Liver (tissue), 3 donors: ENCODE measurements at regions not wholly inside any gene's neighbourhood (a gene's known extent, or its start where the extent isn't known, plus 50 kb on each side); places are given as distances from the start of the nearest gene placed in this dataset.

Experiments
- EGR1 ChIP-seq, 2 donors: IDR thresholded peaks; 2 replicates each; pipeline ENCODE4 v1.6.1; 2016 to 2018; ENCODE audit warnings: antibody characterized with exemption in 2 of 2, low read depth in 2 of 2
- GABPA ChIP-seq, 2 donors: IDR thresholded peaks in 1 of 2; conservative IDR thresholded peaks in 1 of 2; 2 replicates each; pipeline ENCODE4 v1.6.1; 2016; ENCODE audit warnings: antibody characterized with exemption in 2 of 2, mild to moderate bottlenecking in 1 of 2, moderate library complexity in 1 of 2
- JUND ChIP-seq, 2 donors: IDR thresholded peaks; 2 replicates each; pipeline ENCODE4 v1.6.1; 2016; ENCODE audit warnings: antibody characterized with exemption in 2 of 2
- RAD21 ChIP-seq, 2 donors: IDR thresholded peaks; 2 replicates each; pipeline ENCODE4 v1.6.1; 2016; ENCODE audit warnings: antibody characterized with exemption in 2 of 2, mild to moderate bottlenecking in 2 of 2
- TAF1 ChIP-seq: conservative IDR thresholded peaks from 2 replicates; pipeline ENCODE4 v1.6.1; 2016; ENCODE audit warnings: antibody characterized with exemption, mild to moderate bottlenecking
- YY1 ChIP-seq: IDR thresholded peaks from 2 replicates; pipeline ENCODE4 v1.6.1; 2016; ENCODE audit warnings: antibody characterized with exemption, mild to moderate bottlenecking
- TF ChIP-seq, protein P1 (sequence below): IDR thresholded peaks from 2 replicates; pipeline ENCODE4 v1.6.1; 2016; ENCODE audit warnings: antibody characterized with exemption, mild to moderate bottlenecking
- TF ChIP-seq, protein P2 (sequence below): fragments of 150-350 bp; IDR thresholded peaks from 2 replicates; pipeline ENCODE4 v1.5.1; 2017; ENCODE audit warnings: improper control_type of control experiment, low read depth, low read length; ENCODE audit not compliant: missing input control
- TF ChIP-seq, protein P3 (sequence below): IDR thresholded peaks from 2 replicates; pipeline ENCODE4 v1.6.1; 2016; ENCODE audit warnings: antibody characterized with exemption
- TF ChIP-seq, protein P4 (sequence below): IDR thresholded peaks from 2 replicates; pipeline ENCODE4 v1.6.1; 2016; ENCODE audit warnings: antibody characterized with exemption
- donor health status: healthy.
- donor health status: healthy.

DNA sequence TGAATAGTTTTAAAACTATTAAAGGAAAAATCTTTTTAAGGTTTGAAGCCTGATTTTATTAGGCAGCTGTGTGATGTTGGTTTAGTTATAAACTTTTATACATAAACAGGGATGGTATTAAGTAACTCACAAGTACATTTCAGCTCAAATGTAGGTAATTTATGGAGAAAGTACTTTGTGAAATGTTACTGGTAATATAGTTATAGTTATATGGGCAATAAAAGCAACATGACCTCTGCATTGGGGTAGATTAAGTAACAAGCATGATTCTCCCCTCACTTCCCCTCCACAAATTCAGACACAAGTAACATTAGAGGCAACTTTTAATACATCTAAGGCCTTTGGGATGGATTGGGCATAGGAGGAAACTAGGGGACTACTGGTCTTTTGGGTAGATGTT is 154.3 kb upstream of the ID4 start:
- no peak for TF ChIP-seq EGR1 (IDR thresholded peaks at IDR 0.05; ENCODE audit: low read depth in 2 of 2)
- TF ChIP-seq, protein P1, sequence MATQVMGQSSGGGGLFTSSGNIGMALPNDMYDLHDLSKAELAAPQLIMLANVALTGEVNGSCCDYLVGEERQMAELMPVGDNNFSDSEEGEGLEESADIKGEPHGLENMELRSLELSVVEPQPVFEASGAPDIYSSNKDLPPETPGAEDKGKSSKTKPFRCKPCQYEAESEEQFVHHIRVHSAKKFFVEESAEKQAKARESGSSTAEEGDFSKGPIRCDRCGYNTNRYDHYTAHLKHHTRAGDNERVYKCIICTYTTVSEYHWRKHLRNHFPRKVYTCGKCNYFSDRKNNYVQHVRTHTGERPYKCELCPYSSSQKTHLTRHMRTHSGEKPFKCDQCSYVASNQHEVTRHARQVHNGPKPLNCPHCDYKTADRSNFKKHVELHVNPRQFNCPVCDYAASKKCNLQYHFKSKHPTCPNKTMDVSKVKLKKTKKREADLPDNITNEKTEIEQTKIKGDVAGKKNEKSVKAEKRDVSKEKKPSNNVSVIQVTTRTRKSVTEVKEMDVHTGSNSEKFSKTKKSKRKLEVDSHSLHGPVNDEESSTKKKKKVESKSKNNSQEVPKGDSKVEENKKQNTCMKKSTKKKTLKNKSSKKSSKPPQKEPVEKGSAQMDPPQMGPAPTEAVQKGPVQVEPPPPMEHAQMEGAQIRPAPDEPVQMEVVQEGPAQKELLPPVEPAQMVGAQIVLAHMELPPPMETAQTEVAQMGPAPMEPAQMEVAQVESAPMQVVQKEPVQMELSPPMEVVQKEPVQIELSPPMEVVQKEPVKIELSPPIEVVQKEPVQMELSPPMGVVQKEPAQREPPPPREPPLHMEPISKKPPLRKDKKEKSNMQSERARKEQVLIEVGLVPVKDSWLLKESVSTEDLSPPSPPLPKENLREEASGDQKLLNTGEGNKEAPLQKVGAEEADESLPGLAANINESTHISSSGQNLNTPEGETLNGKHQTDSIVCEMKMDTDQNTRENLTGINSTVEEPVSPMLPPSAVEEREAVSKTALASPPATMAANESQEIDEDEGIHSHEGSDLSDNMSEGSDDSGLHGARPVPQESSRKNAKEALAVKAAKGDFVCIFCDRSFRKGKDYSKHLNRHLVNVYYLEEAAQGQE, result no peak
- TF ChIP-seq, protein P2, sequence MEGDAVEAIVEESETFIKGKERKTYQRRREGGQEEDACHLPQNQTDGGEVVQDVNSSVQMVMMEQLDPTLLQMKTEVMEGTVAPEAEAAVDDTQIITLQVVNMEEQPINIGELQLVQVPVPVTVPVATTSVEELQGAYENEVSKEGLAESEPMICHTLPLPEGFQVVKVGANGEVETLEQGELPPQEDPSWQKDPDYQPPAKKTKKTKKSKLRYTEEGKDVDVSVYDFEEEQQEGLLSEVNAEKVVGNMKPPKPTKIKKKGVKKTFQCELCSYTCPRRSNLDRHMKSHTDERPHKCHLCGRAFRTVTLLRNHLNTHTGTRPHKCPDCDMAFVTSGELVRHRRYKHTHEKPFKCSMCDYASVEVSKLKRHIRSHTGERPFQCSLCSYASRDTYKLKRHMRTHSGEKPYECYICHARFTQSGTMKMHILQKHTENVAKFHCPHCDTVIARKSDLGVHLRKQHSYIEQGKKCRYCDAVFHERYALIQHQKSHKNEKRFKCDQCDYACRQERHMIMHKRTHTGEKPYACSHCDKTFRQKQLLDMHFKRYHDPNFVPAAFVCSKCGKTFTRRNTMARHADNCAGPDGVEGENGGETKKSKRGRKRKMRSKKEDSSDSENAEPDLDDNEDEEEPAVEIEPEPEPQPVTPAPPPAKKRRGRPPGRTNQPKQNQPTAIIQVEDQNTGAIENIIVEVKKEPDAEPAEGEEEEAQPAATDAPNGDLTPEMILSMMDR, result no peak
- TF ChIP-seq JUND (IDR thresholded peaks at IDR 0.05), result no peak
- TF ChIP-seq TAF1, result no peak
- TF ChIP-seq, protein P3, sequence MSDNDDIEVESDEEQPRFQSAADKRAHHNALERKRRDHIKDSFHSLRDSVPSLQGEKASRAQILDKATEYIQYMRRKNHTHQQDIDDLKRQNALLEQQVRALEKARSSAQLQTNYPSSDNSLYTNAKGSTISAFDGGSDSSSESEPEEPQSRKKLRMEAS, result no peak
- TF ChIP-seq RAD21 (IDR thresholded peaks at IDR 0.05), result no peak
- no peak for TF ChIP-seq YY1
- TF ChIP-seq, protein P4, sequence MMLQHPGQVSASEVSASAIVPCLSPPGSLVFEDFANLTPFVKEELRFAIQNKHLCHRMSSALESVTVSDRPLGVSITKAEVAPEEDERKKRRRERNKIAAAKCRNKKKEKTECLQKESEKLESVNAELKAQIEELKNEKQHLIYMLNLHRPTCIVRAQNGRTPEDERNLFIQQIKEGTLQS, result no peak
- TF ChIP-seq GABPA (IDR thresholded peaks at IDR 0.05 in 1 of 2, conservative IDR thresholded peaks at IDR 0.05 in 1 of 2), result no peak
